NCI-H345 (cell line): ENCODE measurements at regions not wholly inside any gene's neighbourhood (a gene's known extent, or its start where the extent isn't known, plus 50 kb on each side); places are given as distances from the start of the nearest gene placed in this dataset.

Experiments
- DNase-seq: peaks from one replicate; lab custom pipeline; 2025; lab: John Stamatoyannopoulos, UW

- DNase-seq, result no peak
Observed at GRCh38 chr17:77307479-77308198, 166.9 kb downstream of the SEC14L1 start.

GRCh38 chr17:77308861-77309726 is 168.3 kb downstream of the SEC14L1 start:
- no peak for DNase-seq

- no peak for DNase-seq
Observed at GRCh38 chr17:77310336-77310735, 169.6 kb downstream of the SEC14L1 start.

GRCh38 chr17:77311371-77311981 is 170.7 kb downstream of the SEC14L1 start:
- DNase-seq, result no peak

GRCh38 chr17:77312061-77312701 is 171.4 kb downstream of the SEC14L1 start:
- DNase-seq, result no peak

GRCh38 chr17:77312786-77313599 is 172.2 kb downstream of the SEC14L1 start:
- DNase-seq, result no peak

- no peak for DNase-seq
Observed at GRCh38 chr17:77313831-77314230, 173.1 kb downstream of the SEC14L1 start.

- no peak for DNase-seq
Observed at GRCh38 chr17:77314601-77315000, 173.8 kb downstream of the SEC14L1 start.

GRCh38 chr17:77315010-77315409 is 174.2 kb downstream of the SEC14L1 start:
- no peak for DNase-seq

GRCh38 chr17:77315551-77316190 is 174.9 kb downstream of the SEC14L1 start:
- no peak for DNase-seq

GRCh38 chr17:77316191-77316641 is 175.4 kb downstream of the SEC14L1 start:
- no peak for DNase-seq

- no peak for DNase-seq
Observed at GRCh38 chr17:77316651-77317050, 175.9 kb downstream of the SEC14L1 start.

- DNase-seq, result no peak
Observed at GRCh38 chr17:77317091-77317750, 176.5 kb downstream of the SEC14L1 start.

GRCh38 chr17:77318021-77318420 is 177.3 kb downstream of the SEC14L1 start:
- no peak for DNase-seq

- DNase-seq, result no peak
Observed at GRCh38 chr17:77318491-77319210, 177.9 kb downstream of the SEC14L1 start.

GRCh38 chr17:77319211-77320043 is 178.7 kb downstream of the SEC14L1 start:
- DNase-seq, result no peak

GRCh38 chr17:77320044-77320440 is 179.3 kb downstream of the SEC14L1 start:
- DNase-seq, result no peak

GRCh38 chr17:77320485-77321256 is 179.9 kb downstream of the SEC14L1 start:
- no peak for DNase-seq
